MM.1S (cell line): ENCODE measurements at regions not wholly inside any gene's neighbourhood (a gene's known extent, or its start where the extent isn't known, plus 50 kb on each side); places are given as distances from the start of the nearest gene placed in this dataset.

Experiments used
- CTCF ChIP-seq: fragments of 300-600 bp; sonication (generic); IDR thresholded peaks from 2 replicates; pipeline ENCODE4 v1.5.1; 2016; ENCODE audit warnings: antibody characterized with exemption, low read length, mixed read lengths
- EZH2 ChIP-seq: fragments of 300-600 bp; sonication (generic); optimal IDR thresholded peaks from 2 replicates; pipeline ENCODE3; 2017; ENCODE audit warnings: low read depth, mild to moderate bottlenecking, antibody characterized with exemption, low read length, mixed read lengths

GRCh38 chr2:18659915-18660314 is 70.5 kb upstream of the NT5C1B start:
- no peak for TF ChIP-seq EZH2
- no peak for TF ChIP-seq CTCF
